ENCODE measurements at regions not wholly inside any gene's neighbourhood (a gene's known extent, or its start where the extent isn't known, plus 50 kb on each side); places are given as distances from the start of the nearest gene placed in this dataset.

GRCh38 chr12:96099421-96099820 lies 64.0 kb upstream of the LTA4H start:
- TF ChIP-seq CTCF (IDR thresholded peaks at IDR 0.05; ENCODE audit: low read depth, low read length, missing input control) (no peak), REST (IDR thresholded peaks at IDR 0.05) (no peak), RXRA (IDR thresholded peaks at IDR 0.05) (no peak), ATF3 (IDR thresholded peaks at IDR 0.05) (no peak), ZBTB33 (IDR thresholded peaks at IDR 0.05) (no peak), HNF4G (IDR thresholded peaks at IDR 0.05) (no peak), GABPA (IDR thresholded peaks at IDR 0.05 in 1 of 2, conservative IDR thresholded peaks at IDR 0.05 in 1 of 2) (no peak), EGR1 (IDR thresholded peaks at IDR 0.05; ENCODE audit: low read depth in 2 of 2) (no peak)
